Naive thymus-derived CD8-positive, alpha-beta T cell (primary cell): ENCODE measurements at regions not wholly inside any gene's neighbourhood (a gene's known extent, or its start where the extent isn't known, plus 50 kb on each side); places are given as distances from the start of the nearest gene placed in this dataset.

Experiments
- ATAC-seq, 2 donors: fragments of 150-1000 bp; cut with Tn5 transposase in 1 of 2; sonication (Bioruptor Pico), chemical (Tn5 transposase) in 1 of 2; 1 replicate in 1 of 2; 2 replicates in 1 of 2; pipeline ENCODE4 v1.10.0; 2021; ENCODE audit warnings: mild to moderate bottlenecking in 2 of 2, moderate library complexity in 2 of 2
- POLR2A ChIA-PET: fragments of 350-600 bp; sonication (Branson Sonifier 250); formaldehyde crosslinking; loops from one replicate; lab custom pipeline; 2021; ENCODE audit warnings: antibody characterized with exemption; lab: Charles Lee
- DNase-seq, 10 donors: peaks; one replicate each; pipeline versions ENCODE4 v3.0.0 to v3.0.0-alpha.2; 2020 to 2022
- H3K27ac Mint-ChIP-seq, 10 donors: one replicate each; pipeline ENCODE4 v1.8.0; 2020 to 2022; ENCODE audit warnings: mild to moderate bottlenecking in 10 of 10, mixed read lengths in 10 of 10, moderate library complexity in 4 of 10, inconsistent platforms in 1 of 10
- H3K27me3 Mint-ChIP-seq, 5 donors: one replicate each; pipeline ENCODE4 v1.8.0; 2021 to 2022; ENCODE audit warnings: mixed read lengths in 5 of 5
- H3K36me3 Mint-ChIP-seq, 3 donors: one replicate each; pipeline ENCODE4 v1.8.0; 2020 to 2022; ENCODE audit warnings: mixed read lengths in 3 of 3, mild to moderate bottlenecking in 2 of 3, inconsistent platforms in 1 of 3
- H3K4me1 Mint-ChIP-seq, 4 donors: one replicate each; pipeline ENCODE4 v1.8.0; 2021 to 2022; ENCODE audit warnings: mixed read lengths in 4 of 4
- H3K4me3 Mint-ChIP-seq, 10 donors: one replicate each; pipeline ENCODE4 v1.8.0; 2020 to 2022; ENCODE audit warnings: mild to moderate bottlenecking in 10 of 10, mixed read lengths in 10 of 10, moderate library complexity in 6 of 10, inconsistent platforms in 1 of 10
- H3K9me3 Mint-ChIP-seq, 9 donors: one replicate each; pipeline ENCODE4 v1.8.0; 2020 to 2022; ENCODE audit warnings: mixed read lengths in 9 of 9, mild to moderate bottlenecking in 3 of 9, inconsistent platforms in 1 of 9, moderate library complexity in 1 of 9

- H3K27me3 Mint-ChIP-seq, result peaks cover 0 to 29% (median 3%) of the 10 kb centered on the region in 5 donors
- no peak overlapping the region for H3K4me3 Mint-ChIP-seq
- H3K36me3 Mint-ChIP-seq, result no peaks in the 10 kb centered on the region
- no peak for DNase-seq
- POLR2A ChIA-PET, result no interaction called here
- no peak for ATAC-seq
- H3K27ac Mint-ChIP-seq, result no peak overlapping the region
- no peaks in the 10 kb centered on the region for H3K4me1 Mint-ChIP-seq
- peaks cover 0 to 7% (median 2%) of the 10 kb centered on the region in 9 donors for H3K9me3 Mint-ChIP-seq
Measured at GRCh38 chr5:155850370-155850769, 476.6 kb upstream of the SGCD start.

DNA sequence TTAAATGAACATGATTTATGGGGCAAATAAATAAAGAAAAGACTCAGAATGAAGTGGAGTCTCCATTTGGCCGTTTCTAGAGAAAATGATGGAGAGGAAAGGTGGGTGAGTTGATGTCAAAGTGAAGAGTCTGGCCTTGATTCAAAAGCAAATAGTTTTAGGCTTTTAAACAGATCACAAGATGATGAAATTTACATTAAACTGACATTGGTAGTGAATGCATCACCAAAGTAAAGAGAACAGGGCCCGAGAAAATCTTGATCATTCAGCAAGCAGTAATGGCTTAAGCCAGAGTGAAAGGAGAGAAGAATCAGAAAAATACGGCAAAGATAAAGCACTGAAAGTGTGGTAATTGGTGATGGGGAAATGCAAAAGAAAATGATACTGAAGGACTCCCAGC, 460.0 kb upstream of the SGCD start:
- DNase-seq, result no peak
- no peak overlapping the region for H3K27ac Mint-ChIP-seq
- no peak overlapping the region for H3K4me3 Mint-ChIP-seq
- H3K27me3 Mint-ChIP-seq, result peaks cover 8 to 34% (median 19%) of the 10 kb centered on the region in 5 donors
- no peaks in the 10 kb centered on the region for H3K4me1 Mint-ChIP-seq
- no peak for ATAC-seq
- POLR2A ChIA-PET, result no interaction called here
- H3K36me3 Mint-ChIP-seq, result no peaks in the 10 kb centered on the region
- no peaks in the 10 kb centered on the region for H3K9me3 Mint-ChIP-seq

DNA sequence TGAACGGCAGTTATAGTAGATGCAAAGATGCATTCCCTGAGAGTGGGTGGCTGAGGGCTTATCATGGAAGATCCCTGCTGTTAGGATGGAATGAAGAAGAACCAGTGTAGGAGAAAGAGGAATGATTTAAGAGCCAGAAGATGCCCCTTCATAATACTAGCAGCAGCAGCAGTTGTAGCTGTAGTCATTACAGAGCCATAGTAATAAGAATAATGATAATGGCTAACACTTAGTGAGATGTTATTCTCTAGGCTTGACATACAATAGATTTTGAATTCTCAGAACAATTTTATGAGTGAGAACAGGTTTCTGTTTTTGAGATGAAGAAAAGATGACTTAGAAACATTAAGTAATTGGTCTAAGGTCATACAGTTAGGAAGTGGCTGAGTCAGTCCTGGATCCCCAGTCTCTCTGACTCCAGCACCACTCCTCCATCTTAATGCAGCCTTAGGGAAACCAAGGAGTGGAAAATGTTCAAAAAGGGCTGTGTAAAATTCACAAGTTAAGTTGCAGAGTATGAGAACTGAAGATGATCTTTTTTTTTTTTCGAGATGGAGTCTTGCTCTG, 459.4 kb upstream of the SGCD start:
- DNase-seq (no peak), ATAC-seq (no peak)
- H3K4me1 Mint-ChIP-seq, result no peaks in the 10 kb centered on the region
- no peaks in the 10 kb centered on the region for H3K9me3 Mint-ChIP-seq
- POLR2A ChIA-PET, result no interaction called here
- H3K36me3 Mint-ChIP-seq, result no peaks in the 10 kb centered on the region
- peaks cover 9 to 36% (median 18%) of the 10 kb centered on the region in 5 donors for H3K27me3 Mint-ChIP-seq
- H3K27ac Mint-ChIP-seq, result no peak overlapping the region
- H3K4me3 Mint-ChIP-seq, result no peak overlapping the region

GRCh38 chr5:155870636-155871035, 456.3 kb upstream of the SGCD start:
- no peak for DNase-seq
- Mint-ChIP-seq H3K27ac (peak overlapping the region in 1 of 10 donors; percentile 49), H3K4me3 (no peak overlapping the region), H3K36me3 (no peaks in the 10 kb centered on the region), H3K27me3 (peaks cover 7 to 23% (median 12%) of the 10 kb centered on the region in 5 donors), H3K9me3 (no peaks in the 10 kb centered on the region), H3K4me1 (no peaks in the 10 kb centered on the region)
- POLR2A ChIA-PET, result no interaction called here
- no peak for ATAC-seq

GRCh38 chr5:155871623-155872022, 455.3 kb upstream of the SGCD start:
- H3K4me3 Mint-ChIP-seq, result no peak overlapping the region
- DNase-seq (no peak), ATAC-seq (no peak)
- peaks cover 7 to 23% (median 12%) of the 10 kb centered on the region in 5 donors for H3K27me3 Mint-ChIP-seq
- no peaks in the 10 kb centered on the region for H3K9me3 Mint-ChIP-seq
- H3K36me3 Mint-ChIP-seq, result no peaks in the 10 kb centered on the region
- H3K4me1 Mint-ChIP-seq, result no peaks in the 10 kb centered on the region
- H3K27ac Mint-ChIP-seq, result no peak overlapping the region
- POLR2A ChIA-PET, result no interaction called here

GRCh38 chr5:155872629-155873220, 454.2 kb upstream of the SGCD start:
- Mint-ChIP-seq H3K36me3 (no peaks in the 10 kb centered on the region), H3K27ac (no peak overlapping the region), H3K9me3 (no peaks in the 10 kb centered on the region), H3K27me3 (peaks cover 7 to 23% (median 12%) of the 10 kb centered on the region in 5 donors), H3K4me3 (no peak overlapping the region), H3K4me1 (no peaks in the 10 kb centered on the region)
- POLR2A ChIA-PET, result no interaction called here
- ATAC-seq (no peak), DNase-seq (no peak)

GRCh38 chr5:155878991-155879575, 447.9 kb upstream of the SGCD start:
- no peak overlapping the region for H3K4me3 Mint-ChIP-seq
- ATAC-seq (no peak), DNase-seq (no peak)
- POLR2A ChIA-PET, result no interaction called here
- no peaks in the 10 kb centered on the region for H3K36me3 Mint-ChIP-seq
- no peaks in the 10 kb centered on the region for H3K4me1 Mint-ChIP-seq
- H3K27me3 Mint-ChIP-seq, result peaks cover 0 to 9% (median 0%) of the 10 kb centered on the region in 5 donors
- H3K27ac Mint-ChIP-seq, result no peak overlapping the region
- H3K9me3 Mint-ChIP-seq, result no peaks in the 10 kb centered on the region

- peak overlapping the region in 2 of 10 donors; percentile 3 to 71 for H3K27ac Mint-ChIP-seq
- H3K4me1 Mint-ChIP-seq, result peaks cover 0 to 8% (median 4%) of the 10 kb centered on the region in 4 donors
- DNase-seq, result no peak
- POLR2A ChIA-PET, result no interaction called here
- peaks cover 0 to 3% (median 2%) of the 10 kb centered on the region in 5 donors for H3K27me3 Mint-ChIP-seq
- no peak overlapping the region for H3K4me3 Mint-ChIP-seq
- no peaks in the 10 kb centered on the region for H3K36me3 Mint-ChIP-seq
- no peak for ATAC-seq
- H3K9me3 Mint-ChIP-seq, result no peaks in the 10 kb centered on the region
Measured at GRCh38 chr5:155884041-155884440, 442.9 kb upstream of the SGCD start.

- Mint-ChIP-seq H3K9me3 (no peaks in the 10 kb centered on the region), H3K4me3 (no peak overlapping the region), H3K27ac (peak overlapping the region in 2 of 10 donors; percentile 12 to 21), H3K4me1 (peaks cover 0 to 8% (median 4%) of the 10 kb centered on the region in 4 donors), H3K27me3 (peaks cover 2 to 3% (median 3%) of the 10 kb centered on the region in 5 donors), H3K36me3 (no peaks in the 10 kb centered on the region)
- POLR2A ChIA-PET, result no interaction called here
- no peak for ATAC-seq
- peak in 2 of 10 donors; percentile 6 to 30 for DNase-seq
Measured at GRCh38 chr5:155885199-155885598, 441.8 kb upstream of the SGCD start.

DNA sequence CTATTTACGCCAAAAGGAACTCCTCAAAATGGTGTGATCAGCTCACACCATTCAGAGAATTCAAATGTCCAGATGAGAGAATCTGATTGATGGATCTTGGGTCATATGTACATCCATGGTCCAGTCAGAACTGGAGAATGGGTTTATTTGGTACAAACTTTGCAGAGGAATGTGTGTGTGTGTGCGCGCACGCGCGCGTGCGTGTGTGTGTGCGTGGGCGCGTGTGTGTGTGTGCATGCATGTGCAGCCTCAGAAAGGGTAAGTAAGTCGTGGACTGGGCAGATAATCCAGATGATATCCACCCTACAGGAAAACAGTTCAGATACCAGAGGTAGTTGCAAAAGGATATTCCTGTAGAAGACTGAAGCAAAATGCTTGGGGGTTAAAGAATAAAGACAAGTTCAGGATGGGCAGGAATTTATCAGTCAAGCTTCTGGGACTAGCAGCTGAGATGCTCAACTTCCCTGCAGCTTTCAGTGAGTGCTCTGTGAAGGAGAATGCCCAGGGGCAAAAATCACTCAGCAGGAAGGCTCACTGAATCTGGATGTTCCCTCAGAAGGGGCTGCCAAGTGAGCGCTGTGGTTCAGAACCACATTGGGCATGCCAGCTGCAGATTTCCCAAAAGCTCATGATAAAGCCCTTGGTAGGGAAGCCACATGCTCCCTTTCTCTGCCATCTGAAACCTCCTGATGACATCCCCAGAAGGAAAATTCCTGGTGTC, 440.5 kb upstream of the SGCD start:
- Mint-ChIP-seq H3K36me3 (no peaks in the 10 kb centered on the region), H3K9me3 (no peaks in the 10 kb centered on the region), H3K27ac (no peak overlapping the region), H3K27me3 (peaks cover 2 to 11% (median 6%) of the 10 kb centered on the region in 5 donors), H3K4me1 (peaks cover 0 to 8% (median 4%) of the 10 kb centered on the region in 4 donors), H3K4me3 (no peak overlapping the region)
- POLR2A ChIA-PET, result no interaction called here
- no peak for ATAC-seq
- no peak for DNase-seq

DNA sequence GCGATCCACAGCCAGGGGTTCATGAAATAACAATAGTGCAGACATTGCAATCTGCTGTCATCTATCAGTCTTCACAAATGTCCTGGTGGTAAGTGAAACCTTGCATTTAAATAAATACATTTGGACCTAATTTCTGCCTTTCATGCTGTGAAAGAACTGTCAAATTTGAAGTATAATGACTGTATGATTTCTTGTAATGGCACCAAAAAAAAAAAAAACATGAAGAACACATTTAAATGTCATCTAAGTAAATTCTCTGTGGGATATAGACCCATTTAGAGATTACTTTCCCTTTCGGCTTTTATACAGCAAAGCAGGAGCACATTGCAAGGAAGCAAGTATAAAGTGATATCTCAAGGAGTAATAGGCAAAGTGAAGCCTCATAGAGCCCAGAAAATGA, 431.5 kb upstream of the SGCD start:
- POLR2A ChIA-PET, result no interaction called here
- Mint-ChIP-seq H3K9me3 (peaks cover 0 to 2% (median 0%) of the 10 kb centered on the region in 9 donors), H3K4me3 (no peak overlapping the region), H3K36me3 (no peaks in the 10 kb centered on the region), H3K27ac (no peak overlapping the region), H3K4me1 (no peaks in the 10 kb centered on the region), H3K27me3 (peaks cover 0 to 9% (median 4%) of the 10 kb centered on the region in 5 donors)
- ATAC-seq (no peak), DNase-seq (no peak)

DNA sequence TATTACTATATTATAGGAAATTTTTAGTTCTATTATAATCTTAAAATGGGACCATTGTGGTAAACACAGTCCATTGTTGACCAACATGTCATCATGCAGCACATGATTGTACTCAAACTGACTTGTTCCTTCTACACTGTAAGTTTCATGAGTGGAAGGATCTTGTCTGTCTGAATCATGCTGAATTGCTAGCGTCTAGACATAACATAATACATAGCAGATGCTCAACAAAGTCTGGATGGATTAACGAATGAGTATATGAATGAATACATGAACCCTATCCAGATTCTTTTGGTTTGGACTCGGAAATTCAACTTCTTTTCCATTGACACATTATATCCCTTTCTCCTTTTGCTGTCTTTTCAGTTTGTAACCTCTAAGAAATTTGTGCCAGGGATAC, 429.2 kb upstream of the SGCD start:
- Mint-ChIP-seq H3K4me1 (no peaks in the 10 kb centered on the region), H3K4me3 (no peak overlapping the region), H3K27me3 (peaks cover 0 to 4% (median 0%) of the 10 kb centered on the region in 5 donors), H3K36me3 (no peaks in the 10 kb centered on the region), H3K27ac (no peak overlapping the region), H3K9me3 (peaks cover 0 to under 1% (median 0%) of the 10 kb centered on the region in 9 donors)
- ATAC-seq, result no peak
- POLR2A ChIA-PET, result no interaction called here
- DNase-seq, result no peak

DNA sequence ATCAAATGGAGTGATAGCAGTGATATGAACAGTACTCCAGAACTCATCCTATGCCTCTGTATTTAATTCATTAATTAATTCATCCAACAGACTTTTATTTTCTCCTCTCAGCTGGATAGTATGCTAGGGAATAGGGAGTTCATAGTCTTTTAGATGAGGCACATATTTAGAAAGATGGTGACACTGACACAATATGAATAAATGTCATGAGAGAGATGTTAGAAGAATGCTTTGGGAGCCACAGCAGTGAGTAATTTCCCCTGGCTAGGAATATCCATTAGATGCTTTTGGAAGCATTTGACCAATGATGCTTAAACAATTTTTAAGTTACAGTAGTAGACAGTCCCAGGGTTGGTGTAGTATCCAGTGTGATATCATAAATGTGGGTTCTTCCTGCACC, 428.7 kb upstream of the SGCD start:
- H3K27ac Mint-ChIP-seq, result no peak overlapping the region
- no peaks in the 10 kb centered on the region for H3K4me1 Mint-ChIP-seq
- no peak for DNase-seq
- peaks cover 0 to 3% (median 0%) of the 10 kb centered on the region in 5 donors for H3K27me3 Mint-ChIP-seq
- H3K9me3 Mint-ChIP-seq, result no peaks in the 10 kb centered on the region
- ATAC-seq, result no peak
- POLR2A ChIA-PET, result no interaction called here
- no peak overlapping the region for H3K4me3 Mint-ChIP-seq
- no peaks in the 10 kb centered on the region for H3K36me3 Mint-ChIP-seq
